ENCODE measurements at regions not wholly inside any gene's neighbourhood (a gene's known extent, or its start where the extent isn't known, plus 50 kb on each side); places are given as distances from the start of the nearest gene placed in this dataset.

- H3K36me3 ChIP-seq (ENCODE audit: control insufficient read depth, insufficient read depth, low read length) = no peaks in the 10 kb centered on the region
- Mint-ChIP-seq H3K27ac (no peak overlapping the region), H3K4me3 (no peak overlapping the region), H3K9me3 (peaks cover 10% of the 10 kb centered on the region), H3K4me1 (no peaks in the 10 kb centered on the region), H3K36me3 (ENCODE audit: low read depth) (no peaks in the 10 kb centered on the region), H3K27me3 (ENCODE audit: insufficient read depth) (no peaks in the 10 kb centered on the region)
- DNase-seq = no peak
- WGBS, 2 experiments (ENCODE audit: insufficient coverage in 1 of 2, insufficient read length in 1 of 2) = 92 to 95% methylated on average over 4 of the region's 4 CpGs
- no peaks in the 10 kb centered on the region for H3K4me1 ChIP-seq (ENCODE audit: control insufficient read depth, insufficient read depth, low read length)
- H3K9me3 ChIP-seq (ENCODE audit: control insufficient read depth, low read length) = no peaks in the 10 kb centered on the region
- H3K27me3 ChIP-seq (ENCODE audit: control insufficient read depth, insufficient read depth, low read length, poor library complexity, severe bottlenecking) = no peaks in the 10 kb centered on the region
- TF ChIP-seq CTCF (conservative IDR thresholded peaks at IDR 0.05) = no peak
- no peak overlapping the region for H3K4me3 ChIP-seq (ENCODE audit: low read length)
- H3K27ac ChIP-seq (ENCODE audit: low read depth, low read length) = no peak overlapping the region
- no peak overlapping the region for H3K9ac ChIP-seq (ENCODE audit: extremely low read depth, low read length, poor library complexity, severe bottlenecking)
These were observed 279.7 kb downstream of the KCNJ3 start for GRCh38 chr2:154978244-154978643.

- Histone ChIP-seq H3K4me3 (ENCODE audit: low read length) (no peak overlapping the region), H3K9me3 (ENCODE audit: control insufficient read depth, low read length) (no peaks in the 10 kb centered on the region), H3K4me1 (ENCODE audit: control insufficient read depth, insufficient read depth, low read length) (no peaks in the 10 kb centered on the region), H3K9ac (ENCODE audit: extremely low read depth, low read length, poor library complexity, severe bottlenecking) (no peak overlapping the region), H3K27ac (ENCODE audit: low read depth, low read length) (no peak overlapping the region), H3K27me3 (ENCODE audit: control insufficient read depth, insufficient read depth, low read length, poor library complexity, severe bottlenecking) (no peaks in the 10 kb centered on the region), H3K36me3 (ENCODE audit: control insufficient read depth, insufficient read depth, low read length) (no peaks in the 10 kb centered on the region)
- DNase-seq = no peak
- no peaks in the 10 kb centered on the region for H3K9me3 Mint-ChIP-seq
- H3K36me3 Mint-ChIP-seq (ENCODE audit: low read depth) = no peaks in the 10 kb centered on the region
- WGBS, 2 experiments (ENCODE audit: insufficient coverage in 1 of 2, insufficient read length in 1 of 2) = 81% methylated on average over 2 of the region's 2 CpGs; no CpG with 5 or more reads in 1 of the 2 experiments
- no peak overlapping the region for H3K27ac Mint-ChIP-seq
- H3K4me3 Mint-ChIP-seq = no peak overlapping the region
- TF ChIP-seq CTCF (conservative IDR thresholded peaks at IDR 0.05) = peak; percentile 20
- peaks cover 4% of the 10 kb centered on the region for H3K4me1 Mint-ChIP-seq
- H3K27me3 Mint-ChIP-seq (ENCODE audit: insufficient read depth) = no peaks in the 10 kb centered on the region
These were observed 275.5 kb downstream of the KCNJ3 start for GRCh38 chr2:154974041-154974440.

GRCh38 chr2:154963511-154963910 is 265.0 kb downstream of the KCNJ3 start:
- no peaks in the 10 kb centered on the region for H3K4me1 ChIP-seq (ENCODE audit: control insufficient read depth, insufficient read depth, low read length)
- H3K4me3 ChIP-seq (ENCODE audit: low read length) = no peak overlapping the region
- Mint-ChIP-seq H3K4me3 (no peak overlapping the region), H3K36me3 (ENCODE audit: low read depth) (no peaks in the 10 kb centered on the region), H3K27me3 (ENCODE audit: insufficient read depth) (no peaks in the 10 kb centered on the region), H3K27ac (no peak overlapping the region), H3K9me3 (no peaks in the 10 kb centered on the region), H3K4me1 (peaks cover 4% of the 10 kb centered on the region)
- H3K27ac ChIP-seq (ENCODE audit: low read depth, low read length) = no peak overlapping the region
- H3K36me3 ChIP-seq (ENCODE audit: control insufficient read depth, insufficient read depth, low read length) = no peaks in the 10 kb centered on the region
- no peaks in the 10 kb centered on the region for H3K9me3 ChIP-seq (ENCODE audit: control insufficient read depth, low read length)
- H3K9ac ChIP-seq (ENCODE audit: extremely low read depth, low read length, poor library complexity, severe bottlenecking) = no peak overlapping the region
- no peak for DNase-seq
- no peak for TF ChIP-seq CTCF (conservative IDR thresholded peaks at IDR 0.05)
- 87 to 100% methylated on average over 1 of the region's 1 CpG for WGBS, 2 experiments (ENCODE audit: insufficient coverage in 1 of 2, insufficient read length in 1 of 2)
- no peaks in the 10 kb centered on the region for H3K27me3 ChIP-seq (ENCODE audit: control insufficient read depth, insufficient read depth, low read length, poor library complexity, severe bottlenecking)

Measured in endodermal cell (in vitro differentiated cells).